HEK293 (cell line): ENCODE measurements at regions not wholly inside any gene's neighbourhood (a gene's known extent, or its start where the extent isn't known, plus 50 kb on each side); places are given as distances from the start of the nearest gene placed in this dataset.

Experiments
- CTCF ChIA-PET: fragments of 350-600 bp; formaldehyde crosslinking; extraction: SDS; loops from one replicate; lab custom pipeline; 2021; ENCODE audit warnings: antibody characterized with exemption; lab: Yijun Ruan, JAX
- POLR2A ChIA-PET: fragments of 300-600 bp; formaldehyde crosslinking; extraction: SDS; loops from one replicate; lab custom pipeline; 2020; ENCODE audit warnings: antibody characterized with exemption, inconsistent platforms; lab: Yijun Ruan, JAX
- H3K27ac ChIP-seq: fragments of 200-500 bp; sonication (Bioruptor generic); 2 replicates; pipeline ENCODE4 v1.5.1; 2014; ENCODE audit warnings: low read depth, low read length, control low read depth, inconsistent platforms; ENCODE audit errors: extremely low read depth
- H3K36me3 ChIP-seq, 2 experiments: fragments of 200-500 bp in 1 of 2; sonication (Bioruptor generic) in 1 of 2; 1 replicate in 1 of 2; 2 replicates in 1 of 2; pipeline ENCODE4 v1.5.1; 2014 to 2017; ENCODE audit warnings: inconsistent platforms in 2 of 2, low read length in 2 of 2; ENCODE audit not compliant: control insufficient read depth in 2 of 2, insufficient read depth in 1 of 2
- H3K4me1 ChIP-seq: fragments of 200-500 bp; sonication (Bioruptor generic); 2 replicates; pipeline ENCODE4 v1.5.1; 2014; ENCODE audit warnings: mild to moderate bottlenecking, low read length, inconsistent platforms; ENCODE audit not compliant: control insufficient read depth, insufficient read depth
- H3K4me3 ChIP-seq: 2 replicates; pipeline ENCODE4 v1.5.1; 2011; ENCODE audit warnings: low read depth, mild to moderate bottlenecking, control low read depth, low read length, moderate library complexity
- H3K9me3 ChIP-seq: fragments of 200-500 bp; sonication (Bioruptor generic); 2 replicates; pipeline ENCODE4 v1.5.1; 2014; ENCODE audit warnings: low read depth, low read length, inconsistent platforms; ENCODE audit not compliant: control insufficient read depth, insufficient read depth
- BCL11A ChIP-seq: fragments of 450-650 bp; formaldehyde crosslinking; IDR thresholded peaks from 2 replicates; pipeline ENCODE4 v1.5.1; 2016; ENCODE audit warnings: low read depth, missing biosample characterization, missing genetic modification characterization
- HOXD13 ChIP-seq: sonication (generic); formaldehyde crosslinking; IDR thresholded peaks from 2 replicates; pipeline ENCODE4 v1.8.0; 2022; ENCODE audit warnings: missing genetic modification reagents, borderline replicate concordance
- KLF7 ChIP-seq: fragments of 450-650 bp; formaldehyde crosslinking; IDR thresholded peaks from 2 replicates; pipeline ENCODE4 v1.5.1; 2016; ENCODE audit warnings: missing biosample characterization, missing genetic modification characterization, borderline replicate concordance
- PRDM2 ChIP-seq: fragments of 450-650 bp; formaldehyde crosslinking; IDR thresholded peaks from 2 replicates; pipeline ENCODE4 v1.5.1; 2016; ENCODE audit warnings: missing biosample characterization, missing genetic modification characterization, borderline replicate concordance
- SCRT1 ChIP-seq: fragments of 450-650 bp; formaldehyde crosslinking; IDR thresholded peaks from 2 replicates; pipeline ENCODE4 v1.5.1; 2016; ENCODE audit warnings: missing biosample characterization, missing genetic modification characterization, borderline replicate concordance
- WT1 ChIP-seq: fragments of 450-650 bp; formaldehyde crosslinking; IDR thresholded peaks from 2 replicates; pipeline ENCODE4 v1.5.1; 2016; ENCODE audit warnings: missing biosample characterization, missing genetic modification characterization
- ZBTB1 ChIP-seq: fragments of 450-650 bp; formaldehyde crosslinking; IDR thresholded peaks from 2 replicates; pipeline ENCODE4 v1.5.1; 2016; ENCODE audit warnings: missing biosample characterization, missing genetic modification characterization
- ZNF146 ChIP-seq: fragments of 450-650 bp; formaldehyde crosslinking; IDR thresholded peaks from 2 replicates; pipeline ENCODE4 v1.5.1; 2016; ENCODE audit warnings: missing biosample characterization, missing genetic modification characterization
- ZNF169 ChIP-seq: fragments of 450-650 bp; formaldehyde crosslinking; IDR thresholded peaks from 2 replicates; pipeline ENCODE4 v1.5.1; 2016; ENCODE audit warnings: missing biosample characterization, missing genetic modification characterization
- ZNF174 ChIP-seq: fragments of 450-650 bp; formaldehyde crosslinking; IDR thresholded peaks from 2 replicates; pipeline ENCODE4 v1.5.0; 2017; ENCODE audit warnings: missing biosample characterization, mild to moderate bottlenecking, missing genetic modification characterization
- ZNF24 ChIP-seq: fragments of 450-650 bp; formaldehyde crosslinking; IDR thresholded peaks from 2 replicates; pipeline ENCODE4 v1.5.1; 2016; ENCODE audit warnings: missing biosample characterization, missing genetic modification characterization
- ZNF280D ChIP-seq: fragments of 450-650 bp; formaldehyde crosslinking; IDR thresholded peaks from 2 replicates; pipeline ENCODE4 v1.5.1; 2016; ENCODE audit warnings: missing biosample characterization, missing genetic modification characterization
- ZNF350 ChIP-seq: fragments of 450-650 bp; formaldehyde crosslinking; IDR thresholded peaks from 2 replicates; pipeline ENCODE4 v1.5.0; 2017; ENCODE audit warnings: missing biosample characterization, mild to moderate bottlenecking, missing genetic modification characterization
- ZNF426 ChIP-seq: fragments of 450-650 bp; formaldehyde crosslinking; IDR thresholded peaks from 2 replicates; pipeline ENCODE4 v1.5.1; 2017; ENCODE audit warnings: missing biosample characterization, missing genetic modification characterization, mild to moderate bottlenecking, inconsistent platforms, moderate library complexity
- ZNF529 ChIP-seq: fragments of 450-650 bp; formaldehyde crosslinking; IDR thresholded peaks from 2 replicates; pipeline ENCODE4 v1.5.1; 2017; ENCODE audit warnings: missing genetic modification characterization, missing biosample characterization; ENCODE audit not compliant: insufficient replicate concordance
- ZNF561 ChIP-seq: fragments of 450-650 bp; IDR thresholded peaks from 2 replicates; pipeline ENCODE4 v1.5.1; 2018; ENCODE audit warnings: missing biosample characterization, missing genetic modification characterization, borderline replicate concordance
- ZNF580 ChIP-seq: fragments of 450-650 bp; formaldehyde crosslinking; IDR thresholded peaks from 2 replicates; pipeline ENCODE4 v1.5.1; 2016; ENCODE audit warnings: missing biosample characterization, missing genetic modification characterization
- ZNF626 ChIP-seq: fragments of 450-650 bp; sonication (Bioruptor Pico); formaldehyde crosslinking; IDR thresholded peaks from 2 replicates; pipeline ENCODE4 v1.5.1; 2018; ENCODE audit warnings: missing biosample characterization, missing genetic modification characterization, inconsistent platforms
- ZNF639 ChIP-seq: fragments of 450-650 bp; formaldehyde crosslinking; IDR thresholded peaks from 2 replicates; pipeline ENCODE4 v1.5.1; 2016; ENCODE audit warnings: missing biosample characterization, missing genetic modification characterization
- ZNF768 ChIP-seq: fragments of 450-650 bp; formaldehyde crosslinking; IDR thresholded peaks from 2 replicates; pipeline ENCODE4 v1.5.1; 2018; ENCODE audit warnings: missing biosample characterization, mild to moderate bottlenecking, missing genetic modification characterization
- ZNF791 ChIP-seq: fragments of 450-650 bp; formaldehyde crosslinking; IDR thresholded peaks from 2 replicates; pipeline ENCODE4 v1.5.1; 2016; ENCODE audit warnings: missing biosample characterization, missing genetic modification characterization
- ZNF830 ChIP-seq: fragments of 450-650 bp; IDR thresholded peaks from 2 replicates; pipeline ENCODE4 v1.5.0; 2018; ENCODE audit warnings: missing biosample characterization, missing genetic modification characterization, low read depth, mild to moderate bottlenecking, moderate library complexity
- ZSCAN16 ChIP-seq: fragments of 450-650 bp; formaldehyde crosslinking; IDR thresholded peaks from 2 replicates; pipeline ENCODE4 v1.5.1; 2016; ENCODE audit warnings: missing biosample characterization, missing genetic modification characterization

GRCh38 chr5:100406640-100407039, 128.5 kb upstream of the FAM174A start (continued):
- TF ChIP-seq ZNF426 (tag by site-specific recombination) (no peak), ZSCAN16 (tag by site-specific recombination) (no peak), ZNF146 (no peak), ZNF580 (tag by site-specific recombination) (no peak)

- H3K4me1 ChIP-seq = no peaks in the 10 kb centered on the region
- no peaks in the 10 kb centered on the region for H3K9me3 ChIP-seq
- no peak for TF ChIP-seq SCRT1
- no peak for TF ChIP-seq ZNF174
- no peak for TF ChIP-seq ZNF529 (tag by site-specific recombination)
- no peak for TF ChIP-seq BCL11A (tag by site-specific recombination)
- no peak for TF ChIP-seq ZBTB1 (tag by site-specific recombination)
- TF ChIP-seq ZNF626 (tag by site-specific recombination) = no peak
- TF ChIP-seq ZNF280D (tag by site-specific recombination) = no peak
- no peak for TF ChIP-seq HOXD13
- TF ChIP-seq ZNF768 = no peak
- TF ChIP-seq ZNF639 (tag by site-specific recombination) = no peak
- TF ChIP-seq ZNF350 (tag by site-specific recombination) = no peak
- no peak for TF ChIP-seq ZNF561 (tag by site-specific recombination)
- no peak for TF ChIP-seq ZNF24
- TF ChIP-seq WT1 (tag by site-specific recombination) = no peak
- no peaks in the 10 kb centered on the region for H3K36me3 ChIP-seq
- CTCF ChIA-PET = interaction anchor here (0.5 kb wide), 1 partner anchor 28 kb away, joined by 4 read pairs; no protein-coding TSS in a partner anchor
- H3K27ac ChIP-seq = no peak overlapping the region
- no peak overlapping the region for H3K4me3 ChIP-seq
- POLR2A ChIA-PET = no interaction called here
These were observed 133.1 kb upstream of the FAM174A start for GRCh38 chr5:100402071-100402470.

- POLR2A ChIA-PET = no interaction called here
- Histone ChIP-seq H3K27ac (no peak overlapping the region), H3K4me3 (no peak overlapping the region), H3K4me1 (no peaks in the 10 kb centered on the region), H3K9me3 (no peaks in the 10 kb centered on the region), H3K36me3 (no peaks in the 10 kb centered on the region)
- CTCF ChIA-PET = no interaction called here
- TF ChIP-seq PRDM2 (tag by site-specific recombination) = no peak
- no peak for TF ChIP-seq ZNF791 (tag by site-specific recombination)
- TF ChIP-seq ZNF830 = no peak
- TF ChIP-seq ZNF169 (tag by site-specific recombination) = no peak
- TF ChIP-seq KLF7 (tag by site-specific recombination) = no peak
These were observed 134.0 kb upstream of the FAM174A start for GRCh38 chr5:100401149-100401548.
